ENCODE measurements at regions not wholly inside any gene's neighbourhood (a gene's known extent, or its start where the extent isn't known, plus 50 kb on each side); places are given as distances from the start of the nearest gene placed in this dataset.

- H3K36me3 Mint-ChIP-seq, result no peaks in the 10 kb centered on the region
- H3K9me3 Mint-ChIP-seq, result no peaks in the 10 kb centered on the region
- no peak for ATAC-seq
- no peak overlapping the region for H3K4me3 Mint-ChIP-seq
- no peak overlapping the region for H3K27ac Mint-ChIP-seq
- no peaks in the 10 kb centered on the region for H3K4me1 Mint-ChIP-seq
- H3K27me3 Mint-ChIP-seq, result no peaks in the 10 kb centered on the region
These were observed 672.2 kb downstream of the KCTD8 start for GRCh38 chr4:43776371-43776770.

GRCh38 chr4:43778187-43778915 lies 670.3 kb downstream of the KCTD8 start:
- ATAC-seq, result peak; percentile 67
- H3K4me1 Mint-ChIP-seq, result no peaks in the 10 kb centered on the region
- H3K36me3 Mint-ChIP-seq, result no peaks in the 10 kb centered on the region
- H3K4me3 Mint-ChIP-seq, result no peak overlapping the region
- no peaks in the 10 kb centered on the region for H3K27me3 Mint-ChIP-seq
- H3K9me3 Mint-ChIP-seq, result no peaks in the 10 kb centered on the region
- H3K27ac Mint-ChIP-seq, result no peak overlapping the region

GRCh38 chr4:43781125-43781524 lies 667.5 kb downstream of the KCTD8 start:
- Mint-ChIP-seq H3K27ac (no peak overlapping the region), H3K27me3 (no peaks in the 10 kb centered on the region), H3K9me3 (no peaks in the 10 kb centered on the region), H3K4me1 (no peaks in the 10 kb centered on the region), H3K36me3 (no peaks in the 10 kb centered on the region), H3K4me3 (no peak overlapping the region)
- ATAC-seq, result no peak

GRCh38 chr4:43782391-43782790 lies 666.2 kb downstream of the KCTD8 start:
- H3K27me3 Mint-ChIP-seq, result no peaks in the 10 kb centered on the region
- ATAC-seq, result no peak
- no peaks in the 10 kb centered on the region for H3K4me1 Mint-ChIP-seq
- H3K27ac Mint-ChIP-seq, result no peak overlapping the region
- no peak overlapping the region for H3K4me3 Mint-ChIP-seq
- H3K36me3 Mint-ChIP-seq, result no peaks in the 10 kb centered on the region
- no peaks in the 10 kb centered on the region for H3K9me3 Mint-ChIP-seq

- H3K4me3 Mint-ChIP-seq, result no peak overlapping the region
- peaks cover 20% of the 10 kb centered on the region for H3K9me3 Mint-ChIP-seq
- ATAC-seq, result no peak
- no peaks in the 10 kb centered on the region for H3K27me3 Mint-ChIP-seq
- no peak overlapping the region for H3K27ac Mint-ChIP-seq
- H3K4me1 Mint-ChIP-seq, result no peaks in the 10 kb centered on the region
- no peaks in the 10 kb centered on the region for H3K36me3 Mint-ChIP-seq
These were observed 632.5 kb downstream of the KCTD8 start for GRCh38 chr4:43816116-43816515.

GRCh38 chr4:43822621-43823020 lies 626.0 kb downstream of the KCTD8 start:
- no peaks in the 10 kb centered on the region for H3K4me1 Mint-ChIP-seq
- H3K27me3 Mint-ChIP-seq, result no peaks in the 10 kb centered on the region
- peaks cover 24% of the 10 kb centered on the region for H3K9me3 Mint-ChIP-seq
- no peak overlapping the region for H3K27ac Mint-ChIP-seq
- ATAC-seq, result no peak
- H3K4me3 Mint-ChIP-seq, result no peak overlapping the region
- H3K36me3 Mint-ChIP-seq, result no peaks in the 10 kb centered on the region

- H3K27ac Mint-ChIP-seq, result no peak overlapping the region
- H3K4me1 Mint-ChIP-seq, result no peaks in the 10 kb centered on the region
- H3K9me3 Mint-ChIP-seq, result no peaks in the 10 kb centered on the region
- no peak overlapping the region for H3K4me3 Mint-ChIP-seq
- H3K27me3 Mint-ChIP-seq, result no peaks in the 10 kb centered on the region
- H3K36me3 Mint-ChIP-seq, result no peaks in the 10 kb centered on the region
- ATAC-seq, result no peak
These were observed 612.7 kb downstream of the KCTD8 start for GRCh38 chr4:43835869-43836268.

GRCh38 chr4:43837171-43837570 lies 611.4 kb downstream of the KCTD8 start:
- H3K4me1 Mint-ChIP-seq, result no peaks in the 10 kb centered on the region
- no peaks in the 10 kb centered on the region for H3K9me3 Mint-ChIP-seq
- H3K27ac Mint-ChIP-seq, result no peak overlapping the region
- no peaks in the 10 kb centered on the region for H3K27me3 Mint-ChIP-seq
- no peaks in the 10 kb centered on the region for H3K36me3 Mint-ChIP-seq
- ATAC-seq, result no peak
- no peak overlapping the region for H3K4me3 Mint-ChIP-seq

- no peak for ATAC-seq
- Mint-ChIP-seq H3K4me1 (no peaks in the 10 kb centered on the region), H3K4me3 (no peak overlapping the region), H3K9me3 (no peaks in the 10 kb centered on the region), H3K27ac (no peak overlapping the region), H3K36me3 (no peaks in the 10 kb centered on the region), H3K27me3 (no peaks in the 10 kb centered on the region)
These were observed 611.0 kb downstream of the KCTD8 start for GRCh38 chr4:43837604-43838003.

- no peak for ATAC-seq
- H3K9me3 Mint-ChIP-seq, result no peaks in the 10 kb centered on the region
- H3K4me1 Mint-ChIP-seq, result no peaks in the 10 kb centered on the region
- H3K27me3 Mint-ChIP-seq, result no peaks in the 10 kb centered on the region
- H3K4me3 Mint-ChIP-seq, result no peak overlapping the region
- H3K36me3 Mint-ChIP-seq, result no peaks in the 10 kb centered on the region
- no peak overlapping the region for H3K27ac Mint-ChIP-seq
These were observed 606.0 kb downstream of the KCTD8 start for GRCh38 chr4:43842594-43842993.

GRCh38 chr4:43843501-43843900 lies 605.1 kb downstream of the KCTD8 start:
- no peak for ATAC-seq
- Mint-ChIP-seq H3K4me1 (no peaks in the 10 kb centered on the region), H3K9me3 (no peaks in the 10 kb centered on the region), H3K27ac (no peak overlapping the region), H3K36me3 (no peaks in the 10 kb centered on the region), H3K27me3 (no peaks in the 10 kb centered on the region), H3K4me3 (no peak overlapping the region)

GRCh38 chr4:43846111-43846587 lies 602.5 kb downstream of the KCTD8 start:
- Mint-ChIP-seq H3K27me3 (no peaks in the 10 kb centered on the region), H3K4me1 (no peaks in the 10 kb centered on the region), H3K9me3 (no peaks in the 10 kb centered on the region), H3K27ac (no peak overlapping the region), H3K36me3 (no peaks in the 10 kb centered on the region), H3K4me3 (no peak overlapping the region)
- ATAC-seq, result peak; percentile 20

GRCh38 chr4:43853565-43854264 lies 594.9 kb downstream of the KCTD8 start:
- Mint-ChIP-seq H3K27me3 (no peaks in the 10 kb centered on the region), H3K4me1 (no peaks in the 10 kb centered on the region), H3K27ac (no peak overlapping the region)

GRCh38 chr4:43855283-43855682 lies 593.3 kb downstream of the KCTD8 start:
- ATAC-seq, result no peak
- Mint-ChIP-seq H3K4me3 (no peak overlapping the region), H3K36me3 (no peaks in the 10 kb centered on the region), H3K9me3 (peaks cover 4% of the 10 kb centered on the region), H3K27me3 (no peaks in the 10 kb centered on the region), H3K4me1 (no peaks in the 10 kb centered on the region), H3K27ac (no peak overlapping the region)

More at GRCh38 chr4:43853565-43854264, 594.9 kb downstream of the KCTD8 start:
- Mint-ChIP-seq H3K4me3 (no peak overlapping the region), H3K36me3 (no peaks in the 10 kb centered on the region), H3K9me3 (peaks cover 4% of the 10 kb centered on the region)
- ATAC-seq, result no peak

GRCh38 chr4:43864616-43865146 lies 583.9 kb downstream of the KCTD8 start:
- ATAC-seq, result no peak
- Mint-ChIP-seq H3K9me3 (no peaks in the 10 kb centered on the region), H3K27ac (no peak overlapping the region), H3K4me3 (no peak overlapping the region), H3K4me1 (peaks cover 7% of the 10 kb centered on the region), H3K27me3 (no peaks in the 10 kb centered on the region), H3K36me3 (no peaks in the 10 kb centered on the region)

GRCh38 chr4:43867908-43868307 lies 580.7 kb downstream of the KCTD8 start:
- H3K4me1 Mint-ChIP-seq, result peaks cover 7% of the 10 kb centered on the region
- H3K9me3 Mint-ChIP-seq, result peaks cover 4% of the 10 kb centered on the region
- no peaks in the 10 kb centered on the region for H3K27me3 Mint-ChIP-seq
- no peak overlapping the region for H3K27ac Mint-ChIP-seq
- H3K4me3 Mint-ChIP-seq, result no peak overlapping the region
- ATAC-seq, result no peak
- H3K36me3 Mint-ChIP-seq, result no peaks in the 10 kb centered on the region
